ENCODE measurements at regions not wholly inside any gene's neighbourhood (a gene's known extent, or its start where the extent isn't known, plus 50 kb on each side); places are given as distances from the start of the nearest gene placed in this dataset.

GRCh38 chr18:57906852-57907251, 103.7 kb upstream of the ATP8B1 start:
- Histone ChIP-seq H3K4ac (ENCODE audit: low read depth, low read length) (no peak overlapping the region), H3K4me3 (ENCODE audit: insufficient read depth, low read depth, low read length) (no peak overlapping the region), H3K9me1 (ENCODE audit: insufficient read depth, low read length) (no peaks in the 10 kb centered on the region), H3K9ac (ENCODE audit: low read depth, low read length) (no peak overlapping the region), H3K27ac (ENCODE audit: insufficient read depth, low read length) (no peak overlapping the region), H2AK9ac (replicated peaks; ENCODE audit: low read depth, low read length, poor library complexity) (no peak overlapping the region), H2BK120ac (ENCODE audit: low read depth, low read length) (no peak overlapping the region), H3K4me2 (ENCODE audit: low read depth, low read length) (no peak overlapping the region), H3K18ac (ENCODE audit: low read depth, low read length) (no peak overlapping the region), H2BK5ac (ENCODE audit: low read depth, low read length, poor library complexity, severe bottlenecking) (no peak overlapping the region), H3K56ac (ENCODE audit: extremely low read depth, insufficient read depth, low read length) (no peak overlapping the region), H4K20me1 (ENCODE audit: insufficient read depth, low read length) (no peaks in the 10 kb centered on the region), H3K36me3 (ENCODE audit: control insufficient read depth, insufficient read depth, low read length) (no peaks in the 10 kb centered on the region), H3K79me1 (ENCODE audit: low read depth in 1 of 2, low read length in 2 of 2) (no peaks in the 10 kb centered on the region), H4K8ac (ENCODE audit: low read depth in 2 of 2, low read length in 2 of 2) (no peak overlapping the region), H4K91ac (ENCODE audit: insufficient read depth, low read depth, low read length) (no peak overlapping the region), H2BK15ac (ENCODE audit: low read depth, low read length) (no peak overlapping the region), H2AK5ac (ENCODE audit: low read depth, low read length) (no peak overlapping the region), H3K23ac (ENCODE audit: low read depth, low read length) (no peak overlapping the region), H3K4me1 (ENCODE audit: control insufficient read depth, insufficient read depth, low read length) (no peaks in the 10 kb centered on the region), H3K14ac (replicated peaks; ENCODE audit: low read depth, low read length) (no peak overlapping the region), H2AFZ (replicated peaks; ENCODE audit: low read length, poor library complexity) (no peak overlapping the region), H2BK20ac (ENCODE audit: low read depth, low read length) (no peak overlapping the region), H3K27me3 (ENCODE audit: control insufficient read depth, insufficient read depth, low read length) (peaks cover 21% of the 10 kb centered on the region), H3K9me3 (ENCODE audit: control insufficient read depth, insufficient read depth, low read length) (no peaks in the 10 kb centered on the region), H4K5ac (ENCODE audit: low read depth, low read length) (no peak overlapping the region)
- in situ Hi-C loops (cut with MboI; ENCODE audit: low sequenced_read_pairs) (no loop called here), dilution Hi-C loops (cut with HindIII; ENCODE audit: low sequenced_read_pairs, unreplicated experiment) (no loop called here), intact Hi-C loops (cut with micrococcal nuclease) (no loop called here)
- no peak for TF ChIP-seq CTCF (conservative IDR thresholded peaks at IDR 0.05; ENCODE audit: low read depth, low read length)
- no peak for TF ChIP-seq SMC3 (IDR thresholded peaks at IDR 0.05; ENCODE audit: low read depth, low read length)
- no peak for TF ChIP-seq RAD21 (IDR thresholded peaks at IDR 0.05; ENCODE audit: low read length)
- no peak for TF ChIP-seq POLR2A (IDR thresholded peaks at IDR 0.05; ENCODE audit: low read depth, low read length)
- TF ChIP-seq MAFK (IDR thresholded peaks at IDR 0.05; ENCODE audit: low read depth, low read length): no peak
- TF ChIP-seq CHD1 (IDR thresholded peaks at IDR 0.05; ENCODE audit: low read depth, low read length): no peak
- TF ChIP-seq BHLHE40 (IDR thresholded peaks at IDR 0.05; ENCODE audit: low read depth, low read length): no peak
- no peak for TF ChIP-seq CEBPB (IDR thresholded peaks at IDR 0.05; ENCODE audit: low read depth, low read length)
- DNase-seq: no peak
- POLR2A ChIA-PET (ENCODE audit: unreplicated experiment): no interaction called here
- BruUV-seq (replicated peaks): no TSS peak
- WGBS, 2 experiments (ENCODE audit: extremely low coverage in 2 of 2, insufficient read length in 1 of 2): 73% methylated on average over 4 of the region's 5 CpGs; no CpG with 5 or more reads in 1 of the 2 experiments
- CTCF ChIA-PET: interaction anchor here (0.6 to 1.0 kb wide), 2 partner anchors 56 to 347 kb away, joined by 3 to 5 read pairs; no protein-coding TSS in a partner anchor
- ATAC-seq (ENCODE audit: low read depth): peak; percentile 51; the same call in 1 of the 2 replicates

All from IMR-90 (cell line).